ENCODE measurements at regions not wholly inside any gene's neighbourhood (a gene's known extent, or its start where the extent isn't known, plus 50 kb on each side); places are given as distances from the start of the nearest gene placed in this dataset.
A peak's percentile ranks its signal among the peaks of the same experiment; 100 is the strongest.

- Histone ChIP-seq H3K9me3 (ENCODE audit: control insufficient read depth in 5 of 5, low read length in 5 of 5) (peaks cover 0 to 3% (median 0%) of the 10 kb centered on the region in 5 donors), H3K27me3 (ENCODE audit: control insufficient read depth in 5 of 5, insufficient read depth in 4 of 5, low read length in 5 of 5) (no peaks in the 10 kb centered on the region), H3K4me1 (ENCODE audit: control insufficient read depth in 5 of 5, insufficient read depth in 5 of 5, low read length in 5 of 5) (no peaks in the 10 kb centered on the region), H3K36me3 (ENCODE audit: control insufficient read depth in 5 of 5, insufficient read depth in 5 of 5, low read length in 5 of 5) (no peaks in the 10 kb centered on the region), H3K4me3 (ENCODE audit: low read depth in 1 of 5, low read length in 5 of 5) (no peak overlapping the region), H3K27ac (ENCODE audit: low read depth, low read length) (no peak overlapping the region), H3K9ac (ENCODE audit: low read length in 5 of 5) (no peak overlapping the region)
Measured at GRCh38 chr3:168273036-168273435, 177.3 kb upstream of the GOLIM4 start.

GRCh38 chr3:168272343-168272985 is 176.7 kb upstream of the GOLIM4 start:
- no peak overlapping the region for H3K27ac ChIP-seq (ENCODE audit: low read depth, low read length)
- peaks cover 0 to 3% (median 0%) of the 10 kb centered on the region in 5 donors for H3K9me3 ChIP-seq (ENCODE audit: control insufficient read depth in 5 of 5, low read length in 5 of 5)
- H3K36me3 ChIP-seq (ENCODE audit: control insufficient read depth in 5 of 5, insufficient read depth in 5 of 5, low read length in 5 of 5): no peaks in the 10 kb centered on the region
- no peak overlapping the region for H3K9ac ChIP-seq (ENCODE audit: low read length in 5 of 5)
- H3K4me1 ChIP-seq (ENCODE audit: control insufficient read depth in 5 of 5, insufficient read depth in 5 of 5, low read length in 5 of 5): no peaks in the 10 kb centered on the region
- H3K27me3 ChIP-seq (ENCODE audit: control insufficient read depth in 5 of 5, insufficient read depth in 4 of 5, low read length in 5 of 5): no peaks in the 10 kb centered on the region
- no peak overlapping the region for H3K4me3 ChIP-seq (ENCODE audit: low read depth in 1 of 5, low read length in 5 of 5)

GRCh38 chr3:168271932-168272331 is 176.2 kb upstream of the GOLIM4 start:
- H3K27ac ChIP-seq (ENCODE audit: low read depth, low read length): no peak overlapping the region
- no peak overlapping the region for H3K9ac ChIP-seq (ENCODE audit: low read length in 5 of 5)
- H3K36me3 ChIP-seq (ENCODE audit: control insufficient read depth in 5 of 5, insufficient read depth in 5 of 5, low read length in 5 of 5): no peaks in the 10 kb centered on the region
- H3K4me3 ChIP-seq (ENCODE audit: low read depth in 1 of 5, low read length in 5 of 5): no peak overlapping the region
- H3K27me3 ChIP-seq (ENCODE audit: control insufficient read depth in 5 of 5, insufficient read depth in 4 of 5, low read length in 5 of 5): no peaks in the 10 kb centered on the region
- H3K4me1 ChIP-seq (ENCODE audit: control insufficient read depth in 5 of 5, insufficient read depth in 5 of 5, low read length in 5 of 5): no peaks in the 10 kb centered on the region
- peaks cover 0 to 3% (median 0%) of the 10 kb centered on the region in 5 donors for H3K9me3 ChIP-seq (ENCODE audit: control insufficient read depth in 5 of 5, low read length in 5 of 5)

GRCh38 chr3:168269001-168269400 is 173.3 kb upstream of the GOLIM4 start:
- H3K4me1 ChIP-seq (ENCODE audit: control insufficient read depth in 5 of 5, insufficient read depth in 5 of 5, low read length in 5 of 5): no peaks in the 10 kb centered on the region
- no peaks in the 10 kb centered on the region for H3K27me3 ChIP-seq (ENCODE audit: control insufficient read depth in 5 of 5, insufficient read depth in 4 of 5, low read length in 5 of 5)
- no peaks in the 10 kb centered on the region for H3K9me3 ChIP-seq (ENCODE audit: control insufficient read depth in 5 of 5, low read length in 5 of 5)
- no peak overlapping the region for H3K9ac ChIP-seq (ENCODE audit: low read length in 5 of 5)
- H3K4me3 ChIP-seq (ENCODE audit: low read depth in 1 of 5, low read length in 5 of 5): no peak overlapping the region
- no peaks in the 10 kb centered on the region for H3K36me3 ChIP-seq (ENCODE audit: control insufficient read depth in 5 of 5, insufficient read depth in 5 of 5, low read length in 5 of 5)
- H3K27ac ChIP-seq (ENCODE audit: low read depth, low read length): no peak overlapping the region

- Histone ChIP-seq H3K27ac (ENCODE audit: low read depth, low read length) (no peak overlapping the region), H3K36me3 (ENCODE audit: control insufficient read depth in 5 of 5, insufficient read depth in 5 of 5, low read length in 5 of 5) (no peaks in the 10 kb centered on the region), H3K27me3 (ENCODE audit: control insufficient read depth in 5 of 5, insufficient read depth in 4 of 5, low read length in 5 of 5) (no peaks in the 10 kb centered on the region), H3K9ac (ENCODE audit: low read length in 5 of 5) (no peak overlapping the region), H3K4me1 (ENCODE audit: control insufficient read depth in 5 of 5, insufficient read depth in 5 of 5, low read length in 5 of 5) (no peaks in the 10 kb centered on the region), H3K9me3 (ENCODE audit: control insufficient read depth in 5 of 5, low read length in 5 of 5) (no peaks in the 10 kb centered on the region), H3K4me3 (ENCODE audit: low read depth in 1 of 5, low read length in 5 of 5) (no peak overlapping the region)
Measured at GRCh38 chr3:168267179-168267578, 171.5 kb upstream of the GOLIM4 start.

- Histone ChIP-seq H3K4me1 (ENCODE audit: control insufficient read depth in 5 of 5, insufficient read depth in 5 of 5, low read length in 5 of 5) (no peaks in the 10 kb centered on the region), H3K27me3 (ENCODE audit: control insufficient read depth in 5 of 5, insufficient read depth in 4 of 5, low read length in 5 of 5) (no peaks in the 10 kb centered on the region), H3K27ac (ENCODE audit: low read depth, low read length) (no peak overlapping the region), H3K36me3 (ENCODE audit: control insufficient read depth in 5 of 5, insufficient read depth in 5 of 5, low read length in 5 of 5) (no peaks in the 10 kb centered on the region), H3K9me3 (ENCODE audit: control insufficient read depth in 5 of 5, low read length in 5 of 5) (no peaks in the 10 kb centered on the region), H3K4me3 (ENCODE audit: low read depth in 1 of 5, low read length in 5 of 5) (no peak overlapping the region), H3K9ac (ENCODE audit: low read length in 5 of 5) (no peak overlapping the region)
Measured at GRCh38 chr3:168266335-168266734, 170.6 kb upstream of the GOLIM4 start.

GRCh38 chr3:168262887-168263286 is 167.2 kb upstream of the GOLIM4 start:
- Histone ChIP-seq H3K27ac (ENCODE audit: low read depth, low read length) (no peak overlapping the region), H3K4me1 (ENCODE audit: control insufficient read depth in 5 of 5, insufficient read depth in 5 of 5, low read length in 5 of 5) (peaks cover 0 to 3% (median 0%) of the 10 kb centered on the region in 5 donors), H3K36me3 (ENCODE audit: control insufficient read depth in 5 of 5, insufficient read depth in 5 of 5, low read length in 5 of 5) (no peaks in the 10 kb centered on the region), H3K4me3 (ENCODE audit: low read depth in 1 of 5, low read length in 5 of 5) (no peak overlapping the region), H3K9me3 (ENCODE audit: control insufficient read depth in 5 of 5, low read length in 5 of 5) (no peaks in the 10 kb centered on the region), H3K27me3 (ENCODE audit: control insufficient read depth in 5 of 5, insufficient read depth in 4 of 5, low read length in 5 of 5) (no peaks in the 10 kb centered on the region), H3K9ac (ENCODE audit: low read length in 5 of 5) (no peak overlapping the region)

- Histone ChIP-seq H3K27ac (ENCODE audit: low read depth, low read length) (no peak overlapping the region), H3K36me3 (ENCODE audit: control insufficient read depth in 5 of 5, insufficient read depth in 5 of 5, low read length in 5 of 5) (no peaks in the 10 kb centered on the region), H3K9me3 (ENCODE audit: control insufficient read depth in 5 of 5, low read length in 5 of 5) (peaks cover 0 to 2% (median 0%) of the 10 kb centered on the region in 5 donors), H3K4me3 (ENCODE audit: low read depth in 1 of 5, low read length in 5 of 5) (no peak overlapping the region), H3K27me3 (ENCODE audit: control insufficient read depth in 5 of 5, insufficient read depth in 4 of 5, low read length in 5 of 5) (no peaks in the 10 kb centered on the region), H3K9ac (ENCODE audit: low read length in 5 of 5) (no peak overlapping the region), H3K4me1 (ENCODE audit: control insufficient read depth in 5 of 5, insufficient read depth in 5 of 5, low read length in 5 of 5) (peaks cover 0 to 10% (median 3%) of the 10 kb centered on the region in 5 donors)
Measured at GRCh38 chr3:168260859-168261258, 165.1 kb upstream of the GOLIM4 start.

GRCh38 chr3:168251371-168251770 is 155.6 kb upstream of the GOLIM4 start:
- Histone ChIP-seq H3K9me3 (ENCODE audit: control insufficient read depth in 5 of 5, low read length in 5 of 5) (peaks cover 0 to 6% (median 0%) of the 10 kb centered on the region in 5 donors), H3K27ac (ENCODE audit: low read depth, low read length) (no peak overlapping the region), H3K36me3 (ENCODE audit: control insufficient read depth in 5 of 5, insufficient read depth in 5 of 5, low read length in 5 of 5) (no peaks in the 10 kb centered on the region), H3K9ac (ENCODE audit: low read length in 5 of 5) (no peak overlapping the region), H3K4me3 (ENCODE audit: low read depth in 1 of 5, low read length in 5 of 5) (peak overlapping the region in 2 of 5 donors; percentile 13 to 72), H3K27me3 (ENCODE audit: control insufficient read depth in 5 of 5, insufficient read depth in 4 of 5, low read length in 5 of 5) (no peaks in the 10 kb centered on the region), H3K4me1 (ENCODE audit: control insufficient read depth in 5 of 5, insufficient read depth in 5 of 5, low read length in 5 of 5) (peaks cover 0 to 65% (median 48%) of the 10 kb centered on the region in 5 donors)

GRCh38 chr3:168250415-168250861 is 154.7 kb upstream of the GOLIM4 start:
- H3K9ac ChIP-seq (ENCODE audit: low read length in 5 of 5): peak overlapping the region; percentile 20 to 69 (median 30)
- peak overlapping the region; percentile 60 for H3K27ac ChIP-seq (ENCODE audit: low read depth, low read length)
- no peaks in the 10 kb centered on the region for H3K36me3 ChIP-seq (ENCODE audit: control insufficient read depth in 5 of 5, insufficient read depth in 5 of 5, low read length in 5 of 5)
- H3K9me3 ChIP-seq (ENCODE audit: control insufficient read depth in 5 of 5, low read length in 5 of 5): peaks cover 0 to under 1% (median 0%) of the 10 kb centered on the region in 5 donors
- H3K4me1 ChIP-seq (ENCODE audit: control insufficient read depth in 5 of 5, insufficient read depth in 5 of 5, low read length in 5 of 5): peaks cover 0 to 60% (median 42%) of the 10 kb centered on the region in 5 donors
- peak overlapping the region; percentile 72 to 87 (median 76) for H3K4me3 ChIP-seq (ENCODE audit: low read depth in 1 of 5, low read length in 5 of 5)
- no peaks in the 10 kb centered on the region for H3K27me3 ChIP-seq (ENCODE audit: control insufficient read depth in 5 of 5, insufficient read depth in 4 of 5, low read length in 5 of 5)
